IMR-90 (cell line): ENCODE measurements at regions not wholly inside any gene's neighbourhood (a gene's known extent, or its start where the extent isn't known, plus 50 kb on each side); places are given as distances from the start of the nearest gene placed in this dataset.

Experiments
- ATAC-seq: fragments of 200-7000 bp; cut with Tn5 transposase; 2 replicates; pipeline ENCODE4 v1.9.1; 2020; ENCODE audit warnings: low read depth, mild to moderate bottlenecking, moderate library complexity
- BruUV-seq: library from RNA; stranded (reverse); fragments of 400-500 nt; replicated peaks from 2 replicates; lab custom pipeline; 2021; lab: Mats Ljungman, UMichigan
- CTCF ChIA-PET: fragments of 300-600 bp; formaldehyde crosslinking; extraction: SDS; loops from one replicate; lab custom pipeline; 2021; ENCODE audit warnings: antibody characterized with exemption; lab: Yijun Ruan, JAX
- POLR2A ChIA-PET: fragments of 300-600 bp; sonication (Branson Sonifier 250); formaldehyde crosslinking; loops from one replicate; lab custom pipeline; 2022; ENCODE audit warnings: antibody characterized with exemption; ENCODE audit not compliant: unreplicated experiment; lab: Charles Lee
- DNase-seq: peaks from one replicate; pipeline ENCODE4 v3.0.0; 2013
- H2AFZ ChIP-seq: replicated peaks from 2 replicates; pipeline ENCODE3; 2013; ENCODE audit warnings: low read length, mild to moderate bottlenecking; ENCODE audit not compliant: poor library complexity
- H2AK5ac ChIP-seq: 2 replicates; pipeline ENCODE4 v1.6.1; 2013; ENCODE audit warnings: low read depth, low read length, inconsistent platforms
- H2AK9ac ChIP-seq: replicated peaks from 2 replicates; pipeline ENCODE3; 2013; ENCODE audit warnings: mild to moderate bottlenecking, low read depth, low read length, moderate library complexity; ENCODE audit not compliant: poor library complexity
- H2BK120ac ChIP-seq: 2 replicates; pipeline ENCODE4 v1.6.1; 2013; ENCODE audit warnings: low read depth, low read length, inconsistent platforms
- H2BK15ac ChIP-seq: 3 replicates; pipeline ENCODE4 v1.6.1; 2013; ENCODE audit warnings: low read depth, low read length, inconsistent platforms
- H2BK20ac ChIP-seq: 2 replicates; pipeline ENCODE4 v1.6.1; 2013; ENCODE audit warnings: low read depth, mild to moderate bottlenecking, inconsistent platforms, low read length, moderate library complexity
- H2BK5ac ChIP-seq: 2 replicates; pipeline ENCODE4 v1.6.1; 2013; ENCODE audit warnings: mild to moderate bottlenecking, low read depth, low read length, inconsistent platforms; ENCODE audit not compliant: poor library complexity, severe bottlenecking
- H3K14ac ChIP-seq: replicated peaks from 2 replicates; pipeline ENCODE4 v1.6.1; 2013; ENCODE audit warnings: low read depth, low read length, inconsistent platforms
- H3K18ac ChIP-seq: 2 replicates; pipeline ENCODE4 v1.6.1; 2013; ENCODE audit warnings: low read depth, low read length, control low read depth
- H3K23ac ChIP-seq: 2 replicates; pipeline ENCODE4 v1.6.1; 2013; ENCODE audit warnings: low read depth, low read length, inconsistent platforms
- H3K27ac ChIP-seq: 2 replicates; pipeline ENCODE4 v1.5.1; 2013; ENCODE audit warnings: mild to moderate bottlenecking, control low read depth, low read length; ENCODE audit not compliant: insufficient read depth
- H3K27me3 ChIP-seq: 2 replicates; pipeline ENCODE4 v1.6.1; 2013; ENCODE audit warnings: low read length; ENCODE audit not compliant: control insufficient read depth, insufficient read depth
- H3K36me3 ChIP-seq: 2 replicates; pipeline ENCODE4 v1.6.1; 2013; ENCODE audit warnings: low read length, mixed read lengths; ENCODE audit not compliant: control insufficient read depth, insufficient read depth
- H3K4ac ChIP-seq: 2 replicates; pipeline ENCODE4 v1.6.1; 2013; ENCODE audit warnings: low read depth, low read length, inconsistent platforms
- H3K4me1 ChIP-seq: 2 replicates; pipeline ENCODE4 v1.6.1; 2013; ENCODE audit warnings: low read length, mixed read lengths; ENCODE audit not compliant: control insufficient read depth, insufficient read depth
- H3K4me2 ChIP-seq: 2 replicates; pipeline ENCODE4 v1.6.1; 2013; ENCODE audit warnings: low read depth, mild to moderate bottlenecking, control low read depth, low read length, moderate library complexity
- H3K4me3 ChIP-seq: 2 replicates; pipeline ENCODE4 v1.5.1; 2013; ENCODE audit warnings: low read depth, mild to moderate bottlenecking, control low read depth, low read length, moderate library complexity; ENCODE audit not compliant: insufficient read depth
- H3K56ac ChIP-seq: 2 replicates; pipeline ENCODE4 v1.6.1; 2013; ENCODE audit warnings: low read length, inconsistent platforms; ENCODE audit not compliant: insufficient read depth; ENCODE audit errors: extremely low read depth
- H3K79me1 ChIP-seq, 2 experiments: 2 replicates each; pipeline ENCODE4 v1.6.1; 2013; ENCODE audit warnings: low read length in 2 of 2, inconsistent platforms in 1 of 2, low read depth in 1 of 2
- H3K9ac ChIP-seq: 2 replicates; pipeline ENCODE4 v1.6.1; 2013; ENCODE audit warnings: low read depth, low read length, control low read depth
- H3K9me1 ChIP-seq: 2 replicates; pipeline ENCODE4 v1.6.1; 2013; ENCODE audit warnings: low read length, inconsistent platforms; ENCODE audit not compliant: insufficient read depth
- H3K9me3 ChIP-seq: 2 replicates; pipeline ENCODE4 v1.6.1; 2013; ENCODE audit warnings: low read length; ENCODE audit not compliant: control insufficient read depth, insufficient read depth
- H4K20me1 ChIP-seq: 2 replicates; pipeline ENCODE4 v1.6.1; 2013; ENCODE audit warnings: low read length, inconsistent platforms; ENCODE audit not compliant: insufficient read depth
- H4K5ac ChIP-seq: 2 replicates; pipeline ENCODE4 v1.6.1; 2013; ENCODE audit warnings: mild to moderate bottlenecking, low read depth, low read length, control low read depth
- H4K8ac ChIP-seq, 2 experiments: 2 replicates each; pipeline ENCODE4 v1.6.1; 2013; ENCODE audit warnings: low read depth in 2 of 2, low read length in 2 of 2, control low read depth in 1 of 2, inconsistent platforms in 1 of 2
- H4K91ac ChIP-seq: 2 replicates; pipeline ENCODE4 v1.6.1; 2013; ENCODE audit warnings: low read depth, low read length, inconsistent platforms; ENCODE audit not compliant: insufficient read depth
- WGBS, 2 experiments: methylation state at CpG; one replicate each; pipeline versions ENCODE4 v1.1.5 to v1.1.7; 2013; ENCODE audit warnings: missing lambda C conversion rate in 2 of 2; ENCODE audit not compliant: insufficient read length in 1 of 2; ENCODE audit errors: extremely low coverage in 2 of 2; 5-methylcytosine and 5-hydroxymethylcytosine counted together
- dilution Hi-C: fragments of 300-500 bp; cut with HindIII; formaldehyde crosslinking; loops from one replicate; pipeline ENCODE4 v1.14.3; 2018; ENCODE audit warnings: low sequenced_read_pairs; ENCODE audit not compliant: unreplicated experiment
- in situ Hi-C: fragments of 300-500 bp; cut with MboI; formaldehyde crosslinking; loops from 3 replicates; pipeline ENCODE4 v1.14.3; 2019; ENCODE audit warnings: low sequenced_read_pairs, inconsistent platforms, mixed read lengths
- intact Hi-C: fragments of 100-400 bp; cut with micrococcal nuclease; formaldehyde crosslinking; loops from 2 replicates; pipeline ENCODE4 v1.10.0; 2022
- TF ChIP-seq, protein P1 (sequence below): fragments of 150-350 bp; IDR thresholded peaks from 2 replicates; pipeline ENCODE4 v1.6.1; 2017; ENCODE audit warnings: mild to moderate bottlenecking, antibody characterized with exemption, low read length, low read depth

GRCh38 chr4:18321956-18322530, 300.5 kb upstream of the LCORL start:
- POLR2A ChIA-PET = no interaction called here
- WGBS, 2 experiments = no CpG with 5 or more reads among the region's 5 CpGs
- Histone ChIP-seq H3K4ac (no peak overlapping the region), H2AFZ (no peak overlapping the region), H2BK120ac (no peak overlapping the region), H3K4me3 (no peak overlapping the region), H3K14ac (no peak overlapping the region), H2AK5ac (no peak overlapping the region), H3K9me3 (peaks cover 15% of the 10 kb centered on the region), H2BK15ac (no peak overlapping the region), H3K27me3 (no peaks in the 10 kb centered on the region), H4K91ac (no peak overlapping the region), H2BK20ac (no peak overlapping the region), H2BK5ac (no peak overlapping the region), H3K23ac (no peak overlapping the region), H3K9ac (no peak overlapping the region), H3K79me1 (no peaks in the 10 kb centered on the region), H4K20me1 (no peaks in the 10 kb centered on the region), H3K4me2 (no peak overlapping the region), H4K8ac (no peak overlapping the region), H3K56ac (no peak overlapping the region), H4K5ac (no peak overlapping the region), H3K18ac (no peak overlapping the region), H3K9me1 (no peaks in the 10 kb centered on the region), H2AK9ac (no peak overlapping the region), H3K27ac (no peak overlapping the region), H3K36me3 (no peaks in the 10 kb centered on the region), H3K4me1 (no peaks in the 10 kb centered on the region)
- ATAC-seq (no peak), DNase-seq (no peak)
- intact Hi-C loops (no loop called here), dilution Hi-C loops (no loop called here), in situ Hi-C loops (no loop called here)
- CTCF ChIA-PET = no interaction called here
- TF ChIP-seq, protein P1, sequence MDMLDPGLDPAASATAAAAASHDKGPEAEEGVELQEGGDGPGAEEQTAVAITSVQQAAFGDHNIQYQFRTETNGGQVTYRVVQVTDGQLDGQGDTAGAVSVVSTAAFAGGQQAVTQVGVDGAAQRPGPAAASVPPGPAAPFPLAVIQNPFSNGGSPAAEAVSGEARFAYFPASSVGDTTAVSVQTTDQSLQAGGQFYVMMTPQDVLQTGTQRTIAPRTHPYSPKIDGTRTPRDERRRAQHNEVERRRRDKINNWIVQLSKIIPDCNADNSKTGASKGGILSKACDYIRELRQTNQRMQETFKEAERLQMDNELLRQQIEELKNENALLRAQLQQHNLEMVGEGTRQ = no peak
- no TSS peak for BruUV-seq
